GM18508 (cell line): ENCODE measurements at regions not wholly inside any gene's neighbourhood (a gene's known extent, or its start where the extent isn't known, plus 50 kb on each side); places are given as distances from the start of the nearest gene placed in this dataset.

Experiments used
- ATAC-seq: cut with Tn5 transposase; IDR thresholded peaks from one replicate; pipeline ENCODE4 v1.9.1; 2021; ENCODE audit warnings: moderate number of reproducible peaks; ENCODE audit not compliant: insufficient read depth, unreplicated experiment

GRCh38 chr1:67580691-67581403 lies 104.2 kb upstream of the GADD45A start:
- no peak for ATAC-seq

DNA sequence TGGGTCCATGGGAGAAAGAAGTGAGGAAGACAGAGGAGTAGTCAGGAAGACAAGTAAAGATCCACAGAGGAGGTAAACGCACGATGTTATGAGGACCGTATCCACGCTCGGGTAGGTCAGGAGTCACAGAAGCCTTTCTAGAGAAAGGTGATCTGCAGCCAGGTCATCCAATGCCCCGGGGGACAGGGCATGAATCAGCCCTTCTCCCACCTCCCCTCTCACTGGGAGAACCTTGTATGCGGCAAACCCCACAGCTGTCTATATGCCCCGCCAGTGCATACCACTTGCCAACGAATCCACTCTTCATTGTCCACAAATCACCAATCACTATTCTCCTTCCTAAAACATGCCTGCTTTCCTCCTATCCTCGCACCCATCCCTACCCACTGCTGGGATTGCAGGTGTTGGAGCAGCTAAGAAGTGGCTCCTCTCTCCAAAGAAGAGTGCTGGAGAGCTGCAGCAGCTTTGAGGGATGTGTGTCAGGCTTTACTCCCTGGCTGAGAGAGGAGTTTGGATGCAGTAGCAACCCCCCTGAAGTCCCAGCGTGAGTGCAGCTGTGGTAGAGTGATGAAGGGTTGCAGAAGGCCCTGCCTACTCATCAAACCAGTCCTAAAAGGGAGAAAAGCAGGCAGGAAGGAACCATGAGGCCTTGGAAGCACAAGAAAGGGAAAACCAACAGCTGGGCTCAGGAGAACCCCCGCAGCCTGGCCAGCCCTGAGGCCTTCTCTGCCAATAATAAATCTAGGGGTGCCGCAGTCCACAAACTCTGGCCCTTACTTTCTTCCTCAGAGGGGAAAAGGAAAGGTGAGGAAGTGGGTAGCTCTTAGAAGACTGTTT lies 102.2 kb upstream of the GADD45A start:
- no peak for ATAC-seq

- ATAC-seq = no peak
These were observed 101.5 kb upstream of the GADD45A start for GRCh38 chr1:67583462-67583950.

GRCh38 chr1:67584938-67585337 lies 100.1 kb upstream of the GADD45A start:
- no peak for ATAC-seq

- ATAC-seq = no peak
These were observed 98.4 kb upstream of the GADD45A start for GRCh38 chr1:67586596-67586995.

- ATAC-seq = no peak
These were observed 96.7 kb upstream of the GADD45A start for GRCh38 chr1:67588178-67588855.

- no peak for ATAC-seq
These were observed 95.3 kb upstream of the GADD45A start for GRCh38 chr1:67589519-67590233.

DNA sequence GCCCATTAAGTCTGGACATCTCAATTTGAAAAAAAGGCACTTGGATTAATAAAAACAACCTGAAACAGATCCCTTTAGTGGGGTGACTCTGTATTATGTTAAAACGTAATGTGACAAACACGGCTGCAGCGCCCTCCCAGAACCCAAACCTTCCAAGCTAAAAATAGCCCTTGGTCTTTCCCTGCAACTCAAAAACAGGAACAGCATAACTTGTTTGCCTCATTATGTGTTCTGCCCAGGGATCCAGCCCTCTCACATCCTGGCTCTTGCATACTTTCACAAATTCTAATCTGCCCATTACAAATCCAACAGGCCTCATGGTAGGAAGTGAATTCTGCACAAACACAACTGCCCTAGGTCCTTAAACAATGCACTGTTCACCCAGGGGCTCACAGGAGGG lies 94.7 kb upstream of the GADD45A start:
- ATAC-seq = no peak

DNA sequence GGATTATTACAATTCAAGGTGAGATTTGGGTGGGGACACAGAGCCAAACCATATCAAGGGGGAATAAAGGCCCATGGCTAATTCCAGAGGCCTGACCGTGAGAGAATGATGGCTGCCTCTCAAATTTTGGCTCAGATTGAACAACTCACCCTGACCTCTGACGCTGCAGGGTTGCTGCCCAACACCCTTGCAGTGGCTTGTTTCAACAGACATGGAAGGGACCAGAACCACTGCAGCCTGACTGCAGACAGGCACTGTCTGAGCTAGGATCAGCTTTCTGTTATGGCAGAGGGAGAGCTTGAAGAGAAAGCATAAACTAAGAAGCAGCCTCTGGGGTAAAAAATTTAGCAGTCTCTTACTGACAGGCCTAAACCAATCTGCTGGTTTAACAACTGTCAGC lies 90.2 kb upstream of the GADD45A start:
- ATAC-seq = no peak

- ATAC-seq = no peak
These were observed 88.3 kb upstream of the GADD45A start for GRCh38 chr1:67596674-67597073.

DNA sequence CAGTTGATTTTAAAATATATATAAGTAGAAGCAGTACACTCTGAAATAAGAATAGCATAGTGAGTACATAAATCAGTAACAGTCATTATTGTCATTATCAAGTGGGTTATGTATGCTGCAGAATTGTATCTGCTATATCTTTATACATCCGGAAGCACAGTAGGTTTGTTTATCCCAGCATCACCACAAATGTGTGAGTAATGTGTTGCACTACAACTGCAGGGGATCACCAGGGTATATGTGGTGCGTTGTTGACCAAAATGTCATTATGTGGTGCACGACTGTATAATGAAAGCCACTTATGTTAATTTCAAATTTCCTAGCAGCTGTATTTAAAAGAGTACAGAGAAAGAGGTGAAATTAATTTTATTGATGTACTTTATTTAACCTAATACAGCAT lies 87.7 kb upstream of the GADD45A start:
- ATAC-seq = no peak

GRCh38 chr1:67599085-67599484 lies 85.9 kb upstream of the GADD45A start:
- no peak for ATAC-seq

DNA sequence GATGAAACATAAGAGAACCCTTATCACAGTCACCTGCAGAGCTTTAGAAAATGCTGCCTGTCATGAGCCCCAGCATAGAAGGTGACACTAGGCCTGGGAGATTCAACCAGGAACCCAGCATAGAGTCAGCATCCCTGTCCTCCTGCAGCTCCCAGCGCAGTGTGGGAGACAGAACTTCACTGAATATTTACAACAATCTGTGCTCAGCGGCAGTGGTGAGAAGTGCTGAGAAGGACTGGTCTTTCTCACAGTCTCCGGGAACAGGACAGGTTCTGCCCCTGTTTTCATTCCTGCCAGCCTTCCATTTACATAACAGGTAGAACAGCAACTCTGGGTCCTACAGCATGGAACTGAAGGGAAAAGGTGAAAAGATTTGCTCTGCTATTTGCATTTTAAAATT lies 83.5 kb upstream of the GADD45A start:
- ATAC-seq = no peak

DNA sequence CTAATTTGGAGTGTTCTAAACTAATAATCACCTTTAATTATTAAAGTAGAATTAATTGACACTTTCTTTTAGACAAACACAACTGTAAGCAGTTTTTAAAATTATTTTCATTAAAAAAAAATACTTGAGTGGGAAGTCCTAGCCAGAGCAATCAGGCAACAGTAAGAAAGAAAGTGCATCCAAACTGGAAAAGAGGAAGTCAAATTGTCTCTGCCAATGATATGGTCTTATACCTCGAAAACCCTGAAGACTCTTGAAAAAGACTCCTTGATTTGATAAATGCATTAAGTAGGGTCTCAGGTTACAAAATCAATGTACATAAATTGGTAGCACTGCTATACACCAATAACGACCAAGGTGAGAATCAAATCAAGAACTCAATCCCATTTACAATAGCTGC lies 83.0 kb upstream of the GADD45A start:
- no peak for ATAC-seq

GRCh38 chr1:67604778-67605177 lies 80.2 kb upstream of the GADD45A start:
- no peak for ATAC-seq

DNA sequence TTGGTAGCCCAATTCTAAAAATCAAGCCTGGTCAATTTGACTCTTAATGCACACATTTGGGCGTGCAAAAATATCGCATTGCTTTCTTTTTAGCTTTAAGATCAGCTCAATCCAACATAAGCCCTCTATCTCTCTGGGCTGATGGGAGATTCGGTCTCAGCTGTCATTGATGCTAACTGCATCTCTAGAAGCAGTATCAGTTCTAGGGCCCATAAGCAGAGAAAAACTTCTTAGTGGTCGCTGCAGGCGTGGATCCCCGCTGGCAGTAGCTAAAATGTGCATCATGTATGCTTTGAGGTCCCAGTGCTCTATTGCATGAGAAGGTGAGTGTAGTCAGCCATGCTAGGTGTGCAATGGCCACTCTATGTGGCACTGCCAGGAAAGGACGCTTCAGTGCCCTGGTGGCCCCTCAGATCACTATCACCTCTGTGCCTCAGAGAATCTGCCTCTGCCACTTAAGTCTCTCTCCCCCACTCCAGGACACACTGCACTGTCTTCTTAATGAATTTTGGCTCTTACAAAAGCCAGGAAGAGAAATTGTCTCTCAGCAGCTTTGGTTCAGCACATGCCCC lies 79.7 kb upstream of the GADD45A start:
- no peak for ATAC-seq

- no peak for ATAC-seq
These were observed 77.7 kb upstream of the GADD45A start for GRCh38 chr1:67607286-67607685.

DNA sequence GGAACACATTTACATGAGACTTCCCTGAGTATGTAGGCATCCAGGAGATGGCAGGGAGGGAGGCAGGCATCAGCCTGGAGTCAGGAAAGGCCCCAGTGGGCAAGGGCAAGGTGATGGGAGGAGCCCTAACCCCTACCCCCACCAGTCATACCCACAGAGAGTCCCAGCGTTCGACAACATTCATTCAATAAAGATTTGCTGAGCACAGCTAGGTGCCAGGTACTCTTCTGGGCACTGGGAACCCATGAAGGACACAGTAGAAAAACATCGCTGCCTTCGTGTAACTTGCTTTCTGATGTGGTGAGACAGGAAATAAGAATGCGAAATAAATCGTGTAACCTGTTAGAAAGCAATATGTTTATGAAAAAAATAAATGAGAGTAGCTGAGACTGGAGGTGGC lies 77.3 kb upstream of the GADD45A start:
- ATAC-seq = no peak

GRCh38 chr1:67608661-67609576 lies 76.1 kb upstream of the GADD45A start:
- no peak for ATAC-seq
